WERI-Rb-1 (cell line): ENCODE measurements at regions not wholly inside any gene's neighbourhood (a gene's known extent, or its start where the extent isn't known, plus 50 kb on each side); places are given as distances from the start of the nearest gene placed in this dataset.

Experiments used
- DNase-seq: peaks from one replicate; pipeline ENCODE4 v3.0.0-alpha.2; 2020
- H3K27ac ChIP-seq: fragments of 250-450 bp; sonication (Bioruptor Pico); 2 replicates; pipeline ENCODE4 v1.5.1; 2020; ENCODE audit warnings: mild to moderate bottlenecking, moderate library complexity
- H3K27me3 ChIP-seq: fragments of 250-450 bp; sonication (Bioruptor Pico); 2 replicates; pipeline ENCODE4 v1.5.1; 2021; ENCODE audit warnings: mild to moderate bottlenecking, low read depth, moderate library complexity; ENCODE audit not compliant: insufficient read depth, severe bottlenecking
- H3K36me3 ChIP-seq: fragments of 250-450 bp; sonication (Bioruptor Pico); 2 replicates; pipeline ENCODE4 v1.5.1; 2020; ENCODE audit warnings: mild to moderate bottlenecking, moderate library complexity
- H3K4me3 ChIP-seq: 2 replicates; pipeline ENCODE4 v1.5.1; 2011; ENCODE audit warnings: low read depth, mild to moderate bottlenecking, control low read depth, low read length
- H3K9me3 ChIP-seq: fragments of 250-450 bp; sonication (Bioruptor Pico); 2 replicates; pipeline ENCODE4 v1.5.1; 2021; ENCODE audit warnings: mild to moderate bottlenecking, moderate library complexity; ENCODE audit not compliant: severe bottlenecking
- TF ChIP-seq, protein P1 (sequence below): IDR thresholded peaks from 2 replicates; pipeline ENCODE4 v1.5.1; 2011; ENCODE audit warnings: low read depth, mild to moderate bottlenecking, control low read depth, inconsistent platforms, low read length

DNA sequence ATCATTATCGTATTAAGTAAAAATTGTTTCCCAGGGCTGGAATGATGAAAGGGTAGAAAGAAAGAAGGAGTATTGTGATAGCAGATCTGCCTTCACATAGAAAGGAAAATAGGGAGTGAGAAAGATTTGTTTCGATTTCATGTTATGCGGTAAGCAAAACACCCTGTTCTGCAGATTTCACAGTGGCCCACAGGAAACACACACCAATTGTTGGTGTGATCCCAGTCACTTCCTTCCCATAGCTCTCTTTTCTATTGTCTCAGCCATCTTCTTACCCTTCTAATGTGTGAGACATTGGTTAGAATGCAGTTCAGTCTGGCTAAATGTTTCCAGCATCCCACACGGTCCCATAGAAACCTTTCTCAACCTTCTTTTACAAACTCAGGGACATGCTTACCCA is 2709.8 kb downstream of the PCDH7 start:
- Histone ChIP-seq H3K27me3 (no peaks in the 10 kb centered on the region), H3K4me3 (no peak overlapping the region), H3K36me3 (no peaks in the 10 kb centered on the region), H3K9me3 (no peaks in the 10 kb centered on the region), H3K27ac (no peak overlapping the region)
- TF ChIP-seq, protein P1, sequence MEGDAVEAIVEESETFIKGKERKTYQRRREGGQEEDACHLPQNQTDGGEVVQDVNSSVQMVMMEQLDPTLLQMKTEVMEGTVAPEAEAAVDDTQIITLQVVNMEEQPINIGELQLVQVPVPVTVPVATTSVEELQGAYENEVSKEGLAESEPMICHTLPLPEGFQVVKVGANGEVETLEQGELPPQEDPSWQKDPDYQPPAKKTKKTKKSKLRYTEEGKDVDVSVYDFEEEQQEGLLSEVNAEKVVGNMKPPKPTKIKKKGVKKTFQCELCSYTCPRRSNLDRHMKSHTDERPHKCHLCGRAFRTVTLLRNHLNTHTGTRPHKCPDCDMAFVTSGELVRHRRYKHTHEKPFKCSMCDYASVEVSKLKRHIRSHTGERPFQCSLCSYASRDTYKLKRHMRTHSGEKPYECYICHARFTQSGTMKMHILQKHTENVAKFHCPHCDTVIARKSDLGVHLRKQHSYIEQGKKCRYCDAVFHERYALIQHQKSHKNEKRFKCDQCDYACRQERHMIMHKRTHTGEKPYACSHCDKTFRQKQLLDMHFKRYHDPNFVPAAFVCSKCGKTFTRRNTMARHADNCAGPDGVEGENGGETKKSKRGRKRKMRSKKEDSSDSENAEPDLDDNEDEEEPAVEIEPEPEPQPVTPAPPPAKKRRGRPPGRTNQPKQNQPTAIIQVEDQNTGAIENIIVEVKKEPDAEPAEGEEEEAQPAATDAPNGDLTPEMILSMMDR = no peak
- no peak for DNase-seq

- no peaks in the 10 kb centered on the region for H3K36me3 ChIP-seq
- DNase-seq = no peak
- H3K27me3 ChIP-seq = no peaks in the 10 kb centered on the region
- TF ChIP-seq, protein P1 = no peak
- H3K9me3 ChIP-seq = no peaks in the 10 kb centered on the region
- no peak overlapping the region for H3K27ac ChIP-seq
- H3K4me3 ChIP-seq = no peak overlapping the region
These were observed 2717.2 kb downstream of the PCDH7 start for GRCh38 chr4:33437406-33437805.

DNA sequence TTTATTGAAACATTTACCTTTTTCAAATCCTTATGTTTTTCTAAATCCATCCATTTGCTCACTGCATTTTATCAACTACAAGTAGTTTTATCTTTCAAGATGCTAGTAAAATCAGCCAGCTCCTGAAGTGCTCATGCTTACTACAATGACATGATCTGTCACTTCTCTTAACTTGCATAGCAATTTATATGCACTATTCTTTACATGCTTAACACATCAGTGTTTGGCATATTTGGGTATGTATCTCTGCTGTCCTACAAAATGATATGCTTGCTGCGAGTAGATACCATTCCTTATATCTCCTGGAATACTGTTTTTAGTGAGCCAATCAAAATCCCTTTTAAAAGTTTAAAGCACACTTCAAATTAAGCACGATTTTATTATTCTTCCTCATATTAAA is 2726.8 kb downstream of the PCDH7 start:
- H3K27me3 ChIP-seq = no peaks in the 10 kb centered on the region
- H3K9me3 ChIP-seq = no peaks in the 10 kb centered on the region
- TF ChIP-seq, protein P1 = no peak
- no peak for DNase-seq
- no peak overlapping the region for H3K27ac ChIP-seq
- no peaks in the 10 kb centered on the region for H3K36me3 ChIP-seq
- no peak overlapping the region for H3K4me3 ChIP-seq

GRCh38 chr4:33448948-33449347 is 2728.8 kb downstream of the PCDH7 start:
- Histone ChIP-seq H3K27ac (peak overlapping the region; percentile 42), H3K36me3 (no peaks in the 10 kb centered on the region), H3K4me3 (no peak overlapping the region), H3K9me3 (no peaks in the 10 kb centered on the region), H3K27me3 (no peaks in the 10 kb centered on the region)
- no peak for DNase-seq
- TF ChIP-seq, protein P1 = no peak

DNA sequence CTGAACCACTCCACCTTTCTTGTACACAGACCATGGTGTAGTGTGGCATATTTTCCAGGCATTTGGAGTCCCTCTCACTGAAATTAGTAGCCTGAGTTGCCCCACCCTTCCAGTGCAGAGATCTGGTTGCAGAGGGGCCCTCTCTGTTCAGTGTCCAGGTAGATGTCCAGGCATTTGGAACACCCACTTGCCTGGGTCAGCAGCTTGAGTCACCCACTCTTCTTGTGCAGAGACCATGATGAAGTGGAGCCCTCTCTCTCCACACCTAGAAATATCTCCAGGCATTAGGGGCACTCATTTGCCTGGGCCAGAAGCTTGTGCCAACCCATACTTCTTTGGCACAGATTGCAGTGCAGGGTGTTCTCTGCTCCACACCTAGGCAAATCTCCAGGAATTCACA is 2733.3 kb downstream of the PCDH7 start:
- DNase-seq = no peak
- Histone ChIP-seq H3K27me3 (no peaks in the 10 kb centered on the region), H3K4me3 (no peak overlapping the region), H3K9me3 (no peaks in the 10 kb centered on the region), H3K27ac (no peak overlapping the region), H3K36me3 (no peaks in the 10 kb centered on the region)
- TF ChIP-seq, protein P1 = no peak

DNA sequence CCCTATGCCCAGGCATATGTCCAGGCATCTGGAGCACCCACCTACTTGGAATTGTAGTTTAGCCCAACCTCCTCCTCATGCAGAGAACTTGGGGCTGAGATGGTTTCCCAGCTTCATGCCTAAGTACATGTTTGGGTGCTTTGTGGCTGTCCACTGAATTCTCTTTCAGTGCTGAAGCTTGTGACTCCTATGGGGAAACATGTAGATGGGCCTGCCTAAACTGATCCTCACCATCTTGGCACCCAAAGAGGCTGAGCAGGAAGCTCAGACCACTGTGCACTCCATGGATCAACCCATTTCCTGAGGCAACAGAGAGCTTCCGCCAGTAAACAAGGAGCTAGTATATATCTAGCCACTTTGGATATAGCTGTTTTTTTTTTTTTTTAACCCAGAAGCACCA is 2733.7 kb downstream of the PCDH7 start:
- TF ChIP-seq, protein P1 = no peak
- Histone ChIP-seq H3K27ac (no peak overlapping the region), H3K27me3 (no peaks in the 10 kb centered on the region)

More for the DNA sequence above, 2733.7 kb downstream of the PCDH7 start:
- H3K36me3 ChIP-seq = no peaks in the 10 kb centered on the region
- no peak overlapping the region for H3K4me3 ChIP-seq
- DNase-seq = no peak
- H3K9me3 ChIP-seq = no peaks in the 10 kb centered on the region
